GM18498 (cell line): ENCODE measurements at regions not wholly inside any gene's neighbourhood (a gene's known extent, or its start where the extent isn't known, plus 50 kb on each side); places are given as distances from the start of the nearest gene placed in this dataset.
"Not testable (repeated sequence)": the region's sequence is repeated elsewhere in the genome, so short reads cannot be mapped to it uniquely, and the experiment has no call there.

Experiments used
- ATAC-seq: cut with Tn5 transposase; IDR thresholded peaks from one replicate; pipeline ENCODE4 v1.9.1; 2021; ENCODE audit warnings: mild to moderate bottlenecking, moderate library complexity; ENCODE audit not compliant: unreplicated experiment

GRCh38 chr1:201719812-201720521 is 109.0 kb upstream of the IPO9 start:
- no peak for ATAC-seq

DNA sequence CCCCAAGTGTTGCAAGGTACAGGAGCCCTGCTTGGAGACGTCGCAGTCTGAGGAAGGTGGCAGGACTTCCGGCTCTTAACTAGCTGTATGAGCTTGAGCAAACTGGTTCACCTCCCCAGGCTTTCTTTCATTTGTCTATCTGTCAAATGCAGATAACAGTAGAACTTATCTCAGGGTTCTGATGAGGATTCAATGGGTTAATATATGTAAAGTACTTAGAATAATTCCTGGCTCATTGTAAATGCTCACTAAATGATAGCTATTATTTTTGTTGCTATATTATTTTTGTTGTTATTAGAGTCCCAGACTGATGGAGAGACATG is 108.5 kb upstream of the IPO9 start:
- ATAC-seq: no peak

DNA sequence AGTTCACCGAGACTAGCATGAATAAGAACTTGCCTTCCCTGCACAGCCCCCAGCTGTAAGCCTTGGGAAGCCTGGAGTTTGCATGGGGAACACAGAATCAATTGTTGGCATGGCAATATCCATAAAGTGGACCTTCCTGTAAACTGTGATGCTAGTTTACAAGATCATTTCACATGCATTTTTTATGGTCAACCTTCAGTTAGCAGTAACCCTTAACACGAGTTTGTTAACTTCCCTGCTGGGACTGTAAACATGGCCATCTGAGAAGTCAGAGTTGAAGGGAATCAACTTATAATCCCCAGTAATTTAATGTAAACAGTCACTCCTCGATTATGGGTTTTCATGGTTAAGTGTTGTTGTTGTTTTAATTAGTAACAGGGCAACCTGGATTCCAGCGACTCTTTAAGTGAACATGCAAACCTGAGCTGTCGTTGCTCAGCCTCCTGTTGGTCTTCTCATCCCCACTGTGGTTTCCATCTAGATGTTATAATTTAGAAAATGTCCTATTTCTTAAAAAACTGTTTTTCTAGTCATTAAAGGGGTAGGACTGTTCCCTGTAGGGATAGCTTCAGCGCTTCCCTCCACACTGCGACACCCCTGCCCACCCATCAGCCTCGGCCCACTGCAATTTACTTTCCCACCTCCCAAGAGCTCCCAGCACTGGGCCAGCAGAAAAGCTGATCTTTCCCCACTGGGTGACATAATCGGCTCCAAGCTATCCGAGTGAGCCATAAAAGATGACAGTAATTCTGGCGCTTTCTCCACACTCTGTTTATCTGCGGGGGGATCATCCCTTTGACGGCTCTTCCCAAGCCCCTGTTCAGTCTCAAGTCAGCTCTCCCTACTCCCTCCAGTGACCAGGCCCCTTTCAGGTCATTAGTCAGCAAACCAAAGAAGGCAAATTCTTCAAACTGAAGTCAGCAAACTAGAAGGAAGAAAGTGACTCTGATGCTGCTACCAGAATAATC is 107.6 kb upstream of the IPO9 start:
- no peak for ATAC-seq

GRCh38 chr1:201724039-201724765 is 104.8 kb upstream of the IPO9 start:
- ATAC-seq: no peak

DNA sequence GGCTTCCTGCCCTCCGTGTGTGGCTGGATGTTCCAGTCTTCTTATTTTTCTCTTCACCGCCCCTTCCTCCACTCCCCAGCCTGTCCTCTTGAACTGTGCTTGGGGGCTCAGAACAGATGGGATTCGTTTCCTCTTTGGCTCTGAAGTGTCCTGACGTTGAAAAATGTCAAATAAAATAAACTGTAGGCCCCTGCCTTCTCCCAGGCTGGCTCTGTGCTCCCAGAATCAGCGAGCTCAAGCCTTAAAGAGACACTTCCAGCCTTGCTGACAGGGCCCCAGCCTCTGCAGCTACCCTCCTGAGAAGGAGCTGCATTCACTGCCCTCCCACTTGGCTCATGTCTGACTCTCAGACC is 104.2 kb upstream of the IPO9 start:
- ATAC-seq: no peak

- no peak for ATAC-seq
These were observed 102.3 kb upstream of the IPO9 start for GRCh38 chr1:201726700-201727099.

GRCh38 chr1:201728731-201729130 is 100.2 kb upstream of the IPO9 start:
- no peak for ATAC-seq

DNA sequence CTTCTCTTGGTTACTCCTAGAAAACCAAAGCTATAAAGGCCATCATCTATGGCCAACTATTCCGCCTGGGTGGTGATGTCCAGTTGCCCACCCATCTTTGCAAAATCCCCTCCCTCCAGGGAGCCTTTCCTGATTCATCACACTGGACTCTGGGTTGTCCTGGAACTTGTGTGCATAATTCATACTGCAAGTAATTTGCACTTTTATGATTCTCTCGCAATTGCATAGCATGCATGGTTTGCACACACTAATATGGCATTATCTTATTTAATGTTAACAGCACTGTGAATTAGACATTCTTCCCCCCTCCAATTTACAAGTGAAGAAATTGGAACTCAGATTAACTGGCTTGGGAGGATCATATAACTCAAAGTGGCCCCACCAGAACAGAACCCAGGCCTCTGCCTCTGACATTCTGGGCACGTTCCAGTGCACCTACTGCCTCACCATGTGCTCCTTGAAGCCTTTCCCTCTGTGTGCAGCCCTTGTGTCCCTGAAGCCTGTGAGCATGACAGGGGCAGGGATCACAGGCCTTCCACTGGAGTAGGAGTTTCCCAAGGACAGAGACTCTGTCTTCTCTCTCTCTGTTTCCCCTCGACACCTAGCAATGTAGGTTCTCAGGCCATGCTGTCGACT is 98.9 kb upstream of the IPO9 start:
- no peak for ATAC-seq

GRCh38 chr1:201730611-201731010 is 98.3 kb upstream of the IPO9 start:
- no peak for ATAC-seq

- ATAC-seq: no peak
These were observed 97.8 kb upstream of the IPO9 start for GRCh38 chr1:201731142-201731541.

GRCh38 chr1:201731592-201731991 is 97.4 kb upstream of the IPO9 start:
- ATAC-seq: no peak

- no peak for ATAC-seq
These were observed 96.6 kb upstream of the IPO9 start for GRCh38 chr1:201732351-201732750.

DNA sequence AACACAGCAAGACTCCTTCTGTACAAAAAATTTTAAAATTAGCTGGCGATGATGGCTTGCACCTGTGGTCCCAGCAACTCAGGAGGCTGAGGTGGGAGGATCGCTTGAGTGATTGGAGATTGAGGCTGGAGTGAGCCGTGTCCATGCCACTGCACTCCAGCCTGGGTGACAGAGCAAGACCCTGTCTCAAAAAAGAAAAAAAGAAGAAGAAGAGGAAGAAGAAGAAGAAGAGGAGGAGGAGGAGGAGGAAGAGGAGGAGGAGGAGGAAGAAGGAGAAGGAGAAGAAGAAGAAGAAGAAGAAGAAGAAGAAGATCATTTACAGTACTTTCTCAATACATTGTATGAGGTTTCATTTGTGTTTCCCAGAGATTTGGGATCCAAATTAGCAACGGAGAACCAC is 94.7 kb upstream of the IPO9 start:
- ATAC-seq: not testable (repeated sequence)

DNA sequence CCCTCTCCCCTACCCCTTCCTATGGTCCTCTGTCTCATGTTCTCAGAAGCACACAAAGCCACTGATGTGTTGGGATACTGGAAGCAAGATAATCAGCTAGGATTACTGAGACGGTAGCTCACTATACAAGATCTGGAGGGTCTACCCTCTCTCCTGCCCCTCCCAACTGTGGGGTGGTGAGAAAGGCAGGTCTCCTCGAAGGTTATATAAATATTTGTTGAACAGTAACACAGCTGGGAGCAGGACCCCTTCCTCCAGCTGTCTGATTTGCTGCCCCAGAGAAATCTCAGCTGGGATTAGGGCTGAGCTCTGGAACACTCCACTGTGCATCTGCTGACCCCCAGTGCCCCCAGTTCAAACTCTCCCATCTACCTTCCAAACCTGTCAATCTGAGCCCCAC is 94.2 kb upstream of the IPO9 start:
- no peak for ATAC-seq

DNA sequence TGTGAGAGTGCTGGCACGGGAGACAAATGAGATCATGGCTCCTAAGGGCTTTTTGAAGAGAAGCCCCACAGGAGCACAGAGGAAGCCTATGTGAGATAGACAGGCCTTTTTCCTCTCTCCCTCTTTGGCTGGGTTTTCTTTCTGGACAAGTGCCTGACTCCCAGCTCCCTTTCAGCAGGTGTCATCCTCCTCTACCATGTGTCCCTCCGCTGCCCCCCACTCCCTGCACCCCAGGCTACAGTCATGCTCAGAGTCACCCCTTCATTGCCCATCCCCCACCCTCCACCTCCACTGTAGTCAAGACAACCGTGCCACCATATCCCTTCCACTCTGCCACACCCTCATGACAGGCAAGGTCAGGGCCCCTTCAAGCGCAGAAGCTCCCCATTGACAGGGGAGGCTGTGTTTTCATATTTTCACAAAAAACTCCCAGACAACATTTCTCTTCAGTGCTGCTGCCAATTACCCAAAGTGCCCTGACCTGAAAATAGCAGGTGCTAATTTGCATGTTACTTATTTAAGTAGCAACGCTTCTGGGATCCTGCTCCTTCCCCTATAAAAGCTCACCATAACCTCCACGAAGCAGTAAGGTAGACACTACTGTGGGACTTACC is 92.1 kb upstream of the IPO9 start:
- ATAC-seq: peak; percentile 29

DNA sequence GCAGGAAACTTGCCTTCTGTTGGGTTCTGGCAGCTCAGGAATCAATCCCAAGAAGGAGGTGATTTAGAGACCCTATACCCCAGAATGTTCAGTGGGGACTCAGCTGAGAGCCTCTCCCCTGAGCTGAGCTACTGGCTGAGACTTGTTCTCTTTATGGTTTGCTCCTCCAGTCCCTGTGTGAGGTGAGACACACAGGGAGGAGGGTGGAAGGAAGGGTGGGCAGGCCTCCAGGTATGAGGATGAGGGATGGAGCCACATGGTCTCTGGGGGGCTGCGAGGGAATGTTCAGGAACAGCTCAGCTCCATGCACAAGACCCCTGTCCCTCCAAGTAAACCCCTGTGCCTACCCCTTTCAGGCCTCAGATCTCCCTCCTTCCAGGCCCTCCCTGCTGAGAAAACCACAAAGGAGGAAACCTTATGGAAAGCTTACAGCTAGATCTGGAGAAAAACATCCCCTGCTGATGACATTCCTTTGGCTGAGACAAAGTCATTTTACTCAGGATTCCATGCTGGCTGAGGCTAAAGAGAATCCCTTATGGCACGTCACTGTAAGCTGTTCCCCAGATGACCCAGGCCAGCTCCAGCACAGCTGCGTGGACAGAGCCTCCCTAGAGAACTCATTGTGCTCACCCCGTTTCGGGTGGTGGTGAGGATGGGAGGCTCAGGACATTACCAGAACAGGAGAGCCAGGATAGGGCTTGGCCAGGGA is 91.5 kb upstream of the IPO9 start:
- ATAC-seq: peak; percentile 24

GRCh38 chr1:201739080-201739479 is 89.9 kb upstream of the IPO9 start:
- ATAC-seq: no peak

GRCh38 chr1:201739492-201740085 is 89.4 kb upstream of the IPO9 start:
- ATAC-seq: peak; percentile 62

- no peak for ATAC-seq
These were observed 88.8 kb upstream of the IPO9 start for GRCh38 chr1:201740086-201740541.

- ATAC-seq: no peak
These were observed 88.3 kb upstream of the IPO9 start for GRCh38 chr1:201740670-201741111.
